Liver (tissue), 3 donors: ENCODE measurements at regions not wholly inside any gene's neighbourhood (a gene's known extent, or its start where the extent isn't known, plus 50 kb on each side); places are given as distances from the start of the nearest gene placed in this dataset.

Experiments
- EGR1 ChIP-seq, 2 donors: IDR thresholded peaks; 2 replicates each; pipeline ENCODE4 v1.6.1; 2016 to 2018; ENCODE audit warnings: antibody characterized with exemption in 2 of 2, low read depth in 2 of 2
- GABPA ChIP-seq, 2 donors: IDR thresholded peaks in 1 of 2; conservative IDR thresholded peaks in 1 of 2; 2 replicates each; pipeline ENCODE4 v1.6.1; 2016; ENCODE audit warnings: antibody characterized with exemption in 2 of 2, mild to moderate bottlenecking in 1 of 2, moderate library complexity in 1 of 2
- HNF4G ChIP-seq: IDR thresholded peaks from 2 replicates; pipeline ENCODE4 v1.6.1; 2016; ENCODE audit warnings: antibody characterized with exemption
- NR2F2 ChIP-seq: IDR thresholded peaks from 2 replicates; pipeline ENCODE4 v1.6.1; 2016; ENCODE audit warnings: antibody characterized with exemption
- RAD21 ChIP-seq, 2 donors: IDR thresholded peaks; 2 replicates each; pipeline ENCODE4 v1.6.1; 2016; ENCODE audit warnings: antibody characterized with exemption in 2 of 2, mild to moderate bottlenecking in 2 of 2
- RXRA ChIP-seq, 2 donors: IDR thresholded peaks; 2 replicates each; pipeline ENCODE4 v1.6.1; 2017 to 2018; ENCODE audit warnings: antibody characterized with exemption in 2 of 2, mild to moderate bottlenecking in 1 of 2
- TAF1 ChIP-seq: conservative IDR thresholded peaks from 2 replicates; pipeline ENCODE4 v1.6.1; 2016; ENCODE audit warnings: antibody characterized with exemption, mild to moderate bottlenecking
- YY1 ChIP-seq: IDR thresholded peaks from 2 replicates; pipeline ENCODE4 v1.6.1; 2016; ENCODE audit warnings: antibody characterized with exemption, mild to moderate bottlenecking
- TF ChIP-seq, protein P1 (sequence below): fragments of 150-350 bp; IDR thresholded peaks from 2 replicates; pipeline ENCODE4 v1.5.1; 2017; ENCODE audit warnings: improper control_type of control experiment, low read depth, low read length; ENCODE audit not compliant: missing input control
- TF ChIP-seq, protein P2 (sequence below): IDR thresholded peaks from 2 replicates; pipeline ENCODE4 v1.6.1; 2016; ENCODE audit warnings: antibody characterized with exemption, mild to moderate bottlenecking
- TF ChIP-seq, protein P3 (sequence below): IDR thresholded peaks from 2 replicates; pipeline ENCODE4 v1.6.1; 2016; ENCODE audit warnings: antibody characterized with exemption
- TF ChIP-seq, protein P4 (sequence below): IDR thresholded peaks from 2 replicates; pipeline ENCODE4 v1.6.1; 2016; ENCODE audit warnings: antibody characterized with exemption
- donor health status: healthy.
- donor health status: healthy.

DNA sequence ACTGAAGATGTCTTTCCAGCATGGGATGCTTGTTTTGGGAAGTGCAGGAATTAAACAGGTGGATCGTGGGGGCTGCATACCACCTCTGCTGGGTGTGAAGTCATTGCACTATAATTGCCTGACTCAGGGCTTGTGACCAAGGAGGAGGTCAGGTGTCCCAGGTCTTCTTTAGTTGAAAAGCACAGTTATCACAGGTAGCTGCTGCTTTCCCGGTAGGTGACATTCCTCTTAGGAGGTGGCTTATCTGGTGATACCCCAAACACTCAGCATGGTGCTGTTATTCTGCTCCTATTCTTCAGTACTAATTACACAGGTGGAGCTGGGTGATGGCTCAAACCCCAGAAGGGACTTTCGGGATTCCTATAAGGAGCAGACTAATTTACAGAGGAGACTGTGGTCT is 320.3 kb upstream of the PLXNA2 start:
- TF ChIP-seq, protein P1, sequence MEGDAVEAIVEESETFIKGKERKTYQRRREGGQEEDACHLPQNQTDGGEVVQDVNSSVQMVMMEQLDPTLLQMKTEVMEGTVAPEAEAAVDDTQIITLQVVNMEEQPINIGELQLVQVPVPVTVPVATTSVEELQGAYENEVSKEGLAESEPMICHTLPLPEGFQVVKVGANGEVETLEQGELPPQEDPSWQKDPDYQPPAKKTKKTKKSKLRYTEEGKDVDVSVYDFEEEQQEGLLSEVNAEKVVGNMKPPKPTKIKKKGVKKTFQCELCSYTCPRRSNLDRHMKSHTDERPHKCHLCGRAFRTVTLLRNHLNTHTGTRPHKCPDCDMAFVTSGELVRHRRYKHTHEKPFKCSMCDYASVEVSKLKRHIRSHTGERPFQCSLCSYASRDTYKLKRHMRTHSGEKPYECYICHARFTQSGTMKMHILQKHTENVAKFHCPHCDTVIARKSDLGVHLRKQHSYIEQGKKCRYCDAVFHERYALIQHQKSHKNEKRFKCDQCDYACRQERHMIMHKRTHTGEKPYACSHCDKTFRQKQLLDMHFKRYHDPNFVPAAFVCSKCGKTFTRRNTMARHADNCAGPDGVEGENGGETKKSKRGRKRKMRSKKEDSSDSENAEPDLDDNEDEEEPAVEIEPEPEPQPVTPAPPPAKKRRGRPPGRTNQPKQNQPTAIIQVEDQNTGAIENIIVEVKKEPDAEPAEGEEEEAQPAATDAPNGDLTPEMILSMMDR = no peak
- TF ChIP-seq GABPA (IDR thresholded peaks at IDR 0.05 in 1 of 2, conservative IDR thresholded peaks at IDR 0.05 in 1 of 2) = no peak
- no peak for TF ChIP-seq RAD21 (IDR thresholded peaks at IDR 0.05)
- TF ChIP-seq, protein P2, sequence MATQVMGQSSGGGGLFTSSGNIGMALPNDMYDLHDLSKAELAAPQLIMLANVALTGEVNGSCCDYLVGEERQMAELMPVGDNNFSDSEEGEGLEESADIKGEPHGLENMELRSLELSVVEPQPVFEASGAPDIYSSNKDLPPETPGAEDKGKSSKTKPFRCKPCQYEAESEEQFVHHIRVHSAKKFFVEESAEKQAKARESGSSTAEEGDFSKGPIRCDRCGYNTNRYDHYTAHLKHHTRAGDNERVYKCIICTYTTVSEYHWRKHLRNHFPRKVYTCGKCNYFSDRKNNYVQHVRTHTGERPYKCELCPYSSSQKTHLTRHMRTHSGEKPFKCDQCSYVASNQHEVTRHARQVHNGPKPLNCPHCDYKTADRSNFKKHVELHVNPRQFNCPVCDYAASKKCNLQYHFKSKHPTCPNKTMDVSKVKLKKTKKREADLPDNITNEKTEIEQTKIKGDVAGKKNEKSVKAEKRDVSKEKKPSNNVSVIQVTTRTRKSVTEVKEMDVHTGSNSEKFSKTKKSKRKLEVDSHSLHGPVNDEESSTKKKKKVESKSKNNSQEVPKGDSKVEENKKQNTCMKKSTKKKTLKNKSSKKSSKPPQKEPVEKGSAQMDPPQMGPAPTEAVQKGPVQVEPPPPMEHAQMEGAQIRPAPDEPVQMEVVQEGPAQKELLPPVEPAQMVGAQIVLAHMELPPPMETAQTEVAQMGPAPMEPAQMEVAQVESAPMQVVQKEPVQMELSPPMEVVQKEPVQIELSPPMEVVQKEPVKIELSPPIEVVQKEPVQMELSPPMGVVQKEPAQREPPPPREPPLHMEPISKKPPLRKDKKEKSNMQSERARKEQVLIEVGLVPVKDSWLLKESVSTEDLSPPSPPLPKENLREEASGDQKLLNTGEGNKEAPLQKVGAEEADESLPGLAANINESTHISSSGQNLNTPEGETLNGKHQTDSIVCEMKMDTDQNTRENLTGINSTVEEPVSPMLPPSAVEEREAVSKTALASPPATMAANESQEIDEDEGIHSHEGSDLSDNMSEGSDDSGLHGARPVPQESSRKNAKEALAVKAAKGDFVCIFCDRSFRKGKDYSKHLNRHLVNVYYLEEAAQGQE = no peak
- no peak for TF ChIP-seq RXRA (IDR thresholded peaks at IDR 0.05)
- no peak for TF ChIP-seq EGR1 (IDR thresholded peaks at IDR 0.05; ENCODE audit: low read depth in 2 of 2)
- TF ChIP-seq, protein P3, sequence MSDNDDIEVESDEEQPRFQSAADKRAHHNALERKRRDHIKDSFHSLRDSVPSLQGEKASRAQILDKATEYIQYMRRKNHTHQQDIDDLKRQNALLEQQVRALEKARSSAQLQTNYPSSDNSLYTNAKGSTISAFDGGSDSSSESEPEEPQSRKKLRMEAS = no peak
- no peak for TF ChIP-seq NR2F2
- TF ChIP-seq YY1 = no peak
- TF ChIP-seq, protein P4, sequence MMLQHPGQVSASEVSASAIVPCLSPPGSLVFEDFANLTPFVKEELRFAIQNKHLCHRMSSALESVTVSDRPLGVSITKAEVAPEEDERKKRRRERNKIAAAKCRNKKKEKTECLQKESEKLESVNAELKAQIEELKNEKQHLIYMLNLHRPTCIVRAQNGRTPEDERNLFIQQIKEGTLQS = no peak
- no peak for TF ChIP-seq HNF4G
- no peak for TF ChIP-seq TAF1
